ENCODE measurements at regions not wholly inside any gene's neighbourhood (a gene's known extent, or its start where the extent isn't known, plus 50 kb on each side); places are given as distances from the start of the nearest gene placed in this dataset.

GRCh38 chr9:28648723-28649122 lies 1075.4 kb upstream of the C9orf72 start:
- TF ChIP-seq ZNF274 (IDR thresholded peaks at IDR 0.05; ENCODE audit: low read depth, low read length): no peak
- no peak for TF ChIP-seq SUZ12 (IDR thresholded peaks at IDR 0.05; ENCODE audit: extremely low read depth, insufficient read depth, insufficient read length)

Measured in NT2/D1 (cell line).